Lower leg skin (tissue), 4 donors: ENCODE measurements at regions not wholly inside any gene's neighbourhood (a gene's known extent, or its start where the extent isn't known, plus 50 kb on each side); places are given as distances from the start of the nearest gene placed in this dataset.

Experiments used
- DNase-seq, 2 donors: peaks; one replicate each; pipeline ENCODE4 v3.0.0-alpha.2; 2019; ENCODE audit warnings: low spot score in 2 of 2
- H3K4me3 ChIP-seq: fragments of 200-600 bp; sonication (generic); 2 replicates; pipeline ENCODE4 v1.5.1; 2017; ENCODE audit warnings: mild to moderate bottlenecking, low read depth; ENCODE audit not compliant: poor library complexity, severe bottlenecking
- CTCF ChIP-seq, 3 donors: fragments of 450-650 bp; IDR thresholded peaks; one replicate each; pipeline ENCODE4 v1.5.1; 2016; ENCODE audit warnings: antibody characterized with exemption in 3 of 3, mild to moderate bottlenecking in 3 of 3, moderate library complexity in 2 of 3
- POLR2A ChIP-seq, 2 donors: fragments of 450-650 bp; IDR thresholded peaks; one replicate each; pipeline ENCODE4 v1.6.1; 2016 to 2017; ENCODE audit warnings: antibody characterized with exemption in 2 of 2, mild to moderate bottlenecking in 1 of 2, moderate library complexity in 1 of 2
- WGBS, 2 donors: methylation state at CpG; one replicate each; pipeline ENCODE4 v1.1.5; 2018; 5-methylcytosine and 5-hydroxymethylcytosine counted together
- intact Hi-C: fragments of 100-400 bp; cut with DNase I; formaldehyde crosslinking; loops from one replicate; pipeline ENCODE4 v1.15.0; 2023; ENCODE audit warnings: low total_unique reads

GRCh38 chr3:150096700-150097587 lies 126.2 kb upstream of the PFN2 start:
- intact Hi-C loops = no loop called here
- TF ChIP-seq CTCF (IDR thresholded peaks at IDR 0.05) = no peak
- DNase-seq = no peak
- 46 to 47% methylated on average over 3 of the region's 3 CpGs for WGBS, 2 donors
- no peak overlapping the region for H3K4me3 ChIP-seq

DNA sequence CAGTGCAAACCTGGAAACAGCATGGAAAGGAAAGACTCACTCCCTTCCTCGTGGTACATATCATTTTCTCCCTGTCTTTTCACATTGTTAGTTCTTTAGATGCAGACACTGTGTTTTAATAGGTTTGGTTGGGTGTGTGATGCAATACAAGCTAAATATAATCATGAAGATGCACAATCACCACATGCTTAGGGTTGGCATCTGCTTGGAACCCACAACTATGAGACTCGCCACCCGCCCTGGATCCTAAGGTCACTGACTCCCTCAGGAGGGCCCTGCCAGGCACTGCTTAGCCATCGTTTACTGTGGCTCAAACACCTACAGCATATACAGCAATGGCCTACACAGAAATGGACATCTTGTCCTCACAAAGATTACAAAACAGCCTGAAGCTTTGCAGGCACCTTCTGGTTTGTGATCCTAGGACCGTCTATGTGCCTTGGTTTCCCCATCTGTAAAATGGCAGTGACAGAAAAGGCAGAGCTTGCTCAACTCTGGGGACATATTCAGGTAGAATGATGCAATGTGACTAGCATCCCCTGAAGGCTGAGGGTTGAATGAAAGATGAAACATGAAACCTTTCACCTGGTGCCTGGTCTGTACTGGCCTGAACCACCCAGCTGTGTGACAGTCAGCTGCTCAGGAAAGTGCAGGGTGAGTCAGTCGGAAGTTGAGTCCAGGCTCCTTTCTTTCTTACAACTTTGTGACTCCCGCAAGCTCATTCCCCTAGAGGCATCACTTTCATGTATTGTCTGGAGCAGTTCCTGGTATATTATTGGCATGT lies 123.6 kb upstream of the PFN2 start:
- no peak for TF ChIP-seq POLR2A (IDR thresholded peaks at IDR 0.05)
- no peak for TF ChIP-seq CTCF (IDR thresholded peaks at IDR 0.05)
- no peak for DNase-seq
- 77 to 83% methylated on average over 7 of the region's 7 CpGs for WGBS, 2 donors
- intact Hi-C loops = no loop called here
- H3K4me3 ChIP-seq = no peak overlapping the region

- 62 to 72% methylated on average over 4 of the region's 4 CpGs for WGBS, 2 donors
- no peak overlapping the region for H3K4me3 ChIP-seq
- DNase-seq = no peak
- TF ChIP-seq CTCF (IDR thresholded peaks at IDR 0.05) = no peak
- no peak for TF ChIP-seq POLR2A (IDR thresholded peaks at IDR 0.05)
- intact Hi-C loops = no loop called here
These were observed 120.9 kb upstream of the PFN2 start for GRCh38 chr3:150091626-150092025.

DNA sequence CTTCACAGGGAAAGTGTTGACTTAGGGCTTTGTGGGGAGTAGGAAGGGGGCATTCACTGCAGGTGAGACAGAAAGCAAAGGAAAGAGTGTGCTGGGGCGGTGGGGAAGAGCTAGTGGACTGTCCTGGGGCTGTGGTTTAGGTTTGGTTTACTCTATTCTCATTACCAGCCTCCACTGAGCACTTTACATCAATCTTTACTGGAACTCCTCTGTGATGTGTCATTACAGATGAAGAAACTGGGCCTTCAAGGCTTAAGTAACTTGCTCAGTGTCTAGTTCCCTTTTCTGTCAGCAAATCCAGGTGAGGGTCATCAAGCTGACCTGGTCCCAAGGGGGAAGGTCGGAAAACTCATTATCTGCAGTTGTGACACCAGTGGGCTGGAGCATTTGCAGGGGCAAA lies 120.2 kb upstream of the PFN2 start:
- TF ChIP-seq CTCF (IDR thresholded peaks at IDR 0.05) = no peak
- no peak for TF ChIP-seq POLR2A (IDR thresholded peaks at IDR 0.05)
- intact Hi-C loops = no loop called here
- H3K4me3 ChIP-seq = no peak overlapping the region
- WGBS, 2 donors = 74 to 82% methylated on average over 2 of the region's 2 CpGs
- DNase-seq = no peak

- H3K4me3 ChIP-seq = no peak overlapping the region
- TF ChIP-seq POLR2A (IDR thresholded peaks at IDR 0.05) (no peak), CTCF (IDR thresholded peaks at IDR 0.05) (no peak)
- WGBS, 2 donors = 57 to 74% methylated on average over 4 of the region's 4 CpGs
- DNase-seq = no peak
- intact Hi-C loops = no loop called here
These were observed 119.3 kb upstream of the PFN2 start for GRCh38 chr3:150090006-150090405.
